ENCODE measurements at regions not wholly inside any gene's neighbourhood (a gene's known extent, or its start where the extent isn't known, plus 50 kb on each side); places are given as distances from the start of the nearest gene placed in this dataset.

DNA sequence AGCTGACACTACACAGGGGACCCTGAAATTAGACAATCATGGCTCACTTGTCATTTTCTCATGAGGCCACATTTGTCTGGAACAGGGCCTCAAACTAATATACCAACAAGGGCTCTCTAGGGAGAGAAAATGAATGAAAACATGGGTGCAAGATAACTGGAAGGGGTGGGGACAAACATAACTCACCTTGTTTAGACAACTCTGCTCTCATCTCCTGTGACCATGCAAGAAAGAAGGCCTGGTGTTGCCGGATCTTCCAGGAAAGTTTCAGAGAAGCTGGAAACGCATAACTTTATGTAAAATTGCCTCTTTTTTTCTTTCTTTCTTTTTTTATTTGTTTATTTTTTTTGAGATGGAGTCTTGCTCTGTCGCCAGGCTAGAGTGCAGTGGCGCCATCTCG lies 80.4 kb upstream of the SPRED2 start:
- TF ChIP-seq, protein P1, sequence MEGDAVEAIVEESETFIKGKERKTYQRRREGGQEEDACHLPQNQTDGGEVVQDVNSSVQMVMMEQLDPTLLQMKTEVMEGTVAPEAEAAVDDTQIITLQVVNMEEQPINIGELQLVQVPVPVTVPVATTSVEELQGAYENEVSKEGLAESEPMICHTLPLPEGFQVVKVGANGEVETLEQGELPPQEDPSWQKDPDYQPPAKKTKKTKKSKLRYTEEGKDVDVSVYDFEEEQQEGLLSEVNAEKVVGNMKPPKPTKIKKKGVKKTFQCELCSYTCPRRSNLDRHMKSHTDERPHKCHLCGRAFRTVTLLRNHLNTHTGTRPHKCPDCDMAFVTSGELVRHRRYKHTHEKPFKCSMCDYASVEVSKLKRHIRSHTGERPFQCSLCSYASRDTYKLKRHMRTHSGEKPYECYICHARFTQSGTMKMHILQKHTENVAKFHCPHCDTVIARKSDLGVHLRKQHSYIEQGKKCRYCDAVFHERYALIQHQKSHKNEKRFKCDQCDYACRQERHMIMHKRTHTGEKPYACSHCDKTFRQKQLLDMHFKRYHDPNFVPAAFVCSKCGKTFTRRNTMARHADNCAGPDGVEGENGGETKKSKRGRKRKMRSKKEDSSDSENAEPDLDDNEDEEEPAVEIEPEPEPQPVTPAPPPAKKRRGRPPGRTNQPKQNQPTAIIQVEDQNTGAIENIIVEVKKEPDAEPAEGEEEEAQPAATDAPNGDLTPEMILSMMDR (IDR thresholded peaks at IDR 0.05; ENCODE audit: borderline replicate concordance, extremely low read depth, low read length, poor library complexity, severe bottlenecking), result no peak
- TF ChIP-seq EZH2 (IDR thresholded peaks at IDR 0.05; ENCODE audit: borderline replicate concordance, low read depth, low read length, severe bottlenecking), result no peak
